HG03045 (cell line): ENCODE measurements at regions not wholly inside any gene's neighbourhood (a gene's known extent, or its start where the extent isn't known, plus 50 kb on each side); places are given as distances from the start of the nearest gene placed in this dataset.

Experiments
- ATAC-seq: cut with Tn5 transposase; IDR thresholded peaks from one replicate; pipeline ENCODE4 v1.9.1; 2021; ENCODE audit warnings: mild to moderate bottlenecking, moderate library complexity; ENCODE audit not compliant: unreplicated experiment

- no peak for ATAC-seq
Measured at GRCh38 chr20:19073584-19074218, 138.7 kb upstream of the SLC24A3 start.

- no peak for ATAC-seq
Measured at GRCh38 chr20:19074356-19074755, 138.1 kb upstream of the SLC24A3 start.

- ATAC-seq, result no peak
Measured at GRCh38 chr20:19074828-19075516, 137.5 kb upstream of the SLC24A3 start.

- ATAC-seq, result no peak
Measured at GRCh38 chr20:19077370-19078220, 134.8 kb upstream of the SLC24A3 start.

GRCh38 chr20:19078448-19079373, 133.7 kb upstream of the SLC24A3 start:
- no peak for ATAC-seq

GRCh38 chr20:19079536-19080299, 132.7 kb upstream of the SLC24A3 start:
- ATAC-seq, result no peak

GRCh38 chr20:19081937-19082336, 130.5 kb upstream of the SLC24A3 start:
- no peak for ATAC-seq

- no peak for ATAC-seq
Measured at GRCh38 chr20:19083136-19083621, 129.3 kb upstream of the SLC24A3 start.

- ATAC-seq, result no peak
Measured at GRCh38 chr20:19090332-19090731, 122.1 kb upstream of the SLC24A3 start.

GRCh38 chr20:19094959-19095541, 117.4 kb upstream of the SLC24A3 start:
- ATAC-seq, result no peak

GRCh38 chr20:19095762-19096161, 116.7 kb upstream of the SLC24A3 start:
- no peak for ATAC-seq

GRCh38 chr20:19096843-19097242, 115.6 kb upstream of the SLC24A3 start:
- no peak for ATAC-seq

GRCh38 chr20:19098117-19098516, 114.3 kb upstream of the SLC24A3 start:
- no peak for ATAC-seq

GRCh38 chr20:19098806-19099578, 113.5 kb upstream of the SLC24A3 start:
- ATAC-seq, result no peak

GRCh38 chr20:19099596-19100545, 112.6 kb upstream of the SLC24A3 start:
- no peak for ATAC-seq

- no peak for ATAC-seq
Measured at GRCh38 chr20:19100975-19101374, 111.5 kb upstream of the SLC24A3 start.

GRCh38 chr20:19104186-19104585, 108.3 kb upstream of the SLC24A3 start:
- no peak for ATAC-seq

GRCh38 chr20:19108155-19108554, 104.3 kb upstream of the SLC24A3 start:
- ATAC-seq, result no peak
